ENCODE measurements at regions not wholly inside any gene's neighbourhood (a gene's known extent, or its start where the extent isn't known, plus 50 kb on each side); places are given as distances from the start of the nearest gene placed in this dataset.

- TF ChIP-seq POLR2A (IDR thresholded peaks at IDR 0.05) (no peak), CTCF (IDR thresholded peaks at IDR 0.05) (no peak)
Measured at GRCh38 chr20:52025938-52026337, 165.6 kb downstream of the ZFP64 start.
